HEK293 (cell line): ENCODE measurements at regions not wholly inside any gene's neighbourhood (a gene's known extent, or its start where the extent isn't known, plus 50 kb on each side); places are given as distances from the start of the nearest gene placed in this dataset.
A peak's percentile ranks its signal among the peaks of the same experiment; 100 is the strongest.

ENCODE experiments used
- AEBP2 ChIP-seq: fragments of 450-650 bp; formaldehyde crosslinking; IDR thresholded peaks from 2 replicates; pipeline ENCODE4 v1.5.1; 2016; ENCODE audit warnings: missing biosample characterization, missing genetic modification characterization, borderline replicate concordance
- ATF2 ChIP-seq: fragments of 450-650 bp; formaldehyde crosslinking; IDR thresholded peaks from 2 replicates; pipeline ENCODE4 v1.5.1; 2016; ENCODE audit warnings: missing biosample characterization, missing genetic modification characterization, low read depth
- CTCF ChIP-seq: fragments of 450-650 bp; formaldehyde crosslinking; IDR thresholded peaks from 2 replicates; pipeline ENCODE4 v1.5.1; 2016; ENCODE audit warnings: missing biosample characterization, missing genetic modification characterization
- GLI4 ChIP-seq: fragments of 450-650 bp; formaldehyde crosslinking; IDR thresholded peaks from 2 replicates; pipeline ENCODE4 v1.5.1; 2016; ENCODE audit warnings: missing biosample characterization, missing genetic modification characterization
- KLF17 ChIP-seq: fragments of 450-650 bp; formaldehyde crosslinking; IDR thresholded peaks from 2 replicates; pipeline ENCODE4 v1.5.1; 2016; ENCODE audit warnings: missing biosample characterization, missing genetic modification characterization
- SALL2 ChIP-seq: fragments of 450-650 bp; formaldehyde crosslinking; IDR thresholded peaks from 2 replicates; pipeline ENCODE4 v1.5.0; 2017; ENCODE audit warnings: missing biosample characterization, mild to moderate bottlenecking, missing genetic modification characterization, borderline replicate concordance
- SETDB1 ChIP-seq: IDR thresholded peaks from one replicate; pipeline ENCODE4 v1.6.1; 2017; ENCODE audit warnings: mild to moderate bottlenecking, low read length, moderate library complexity, mixed read lengths; ENCODE audit not compliant: insufficient read length
- SP2 ChIP-seq: fragments of 450-650 bp; formaldehyde crosslinking; IDR thresholded peaks from 2 replicates; pipeline ENCODE4 v1.5.1; 2016; ENCODE audit warnings: missing biosample characterization, missing genetic modification characterization
- ZBTB1 ChIP-seq: fragments of 450-650 bp; formaldehyde crosslinking; IDR thresholded peaks from 2 replicates; pipeline ENCODE4 v1.5.1; 2016; ENCODE audit warnings: missing biosample characterization, missing genetic modification characterization
- ZBTB10 ChIP-seq: fragments of 450-650 bp; formaldehyde crosslinking; IDR thresholded peaks from 2 replicates; pipeline ENCODE4 v1.5.1; 2016; ENCODE audit warnings: missing biosample characterization, missing genetic modification characterization
- ZFP41 ChIP-seq: fragments of 450-650 bp; formaldehyde crosslinking; IDR thresholded peaks from 2 replicates; pipeline ENCODE4 v1.5.1; 2016; ENCODE audit warnings: missing biosample characterization, missing genetic modification characterization, borderline replicate concordance
- ZIC2 ChIP-seq: fragments of 450-650 bp; formaldehyde crosslinking; IDR thresholded peaks from 2 replicates; pipeline ENCODE4 v1.5.1; 2016; ENCODE audit warnings: missing biosample characterization, missing genetic modification characterization
- ZNF239 ChIP-seq: fragments of 450-650 bp; formaldehyde crosslinking; IDR thresholded peaks from 2 replicates; pipeline ENCODE4 v1.5.1; 2016; ENCODE audit warnings: missing biosample characterization, missing genetic modification characterization
- ZNF324 ChIP-seq: fragments of 450-650 bp; formaldehyde crosslinking; IDR thresholded peaks from 2 replicates; pipeline ENCODE4 v1.5.1; 2016; ENCODE audit warnings: missing biosample characterization, missing genetic modification characterization
- ZNF350 ChIP-seq: fragments of 450-650 bp; formaldehyde crosslinking; IDR thresholded peaks from 2 replicates; pipeline ENCODE4 v1.5.0; 2017; ENCODE audit warnings: missing biosample characterization, mild to moderate bottlenecking, missing genetic modification characterization
- ZNF362 ChIP-seq: fragments of 450-650 bp; formaldehyde crosslinking; IDR thresholded peaks from 2 replicates; pipeline ENCODE4 v1.5.1; 2016; ENCODE audit warnings: missing biosample characterization, missing genetic modification characterization
- ZNF366 ChIP-seq: fragments of 450-650 bp; formaldehyde crosslinking; conservative IDR thresholded peaks from 2 replicates; pipeline ENCODE4 v1.5.1; 2016; ENCODE audit warnings: missing biosample characterization, missing genetic modification characterization
- ZNF37A ChIP-seq: fragments of 450-650 bp; IDR thresholded peaks from 2 replicates; pipeline ENCODE4 v1.5.1; 2018; ENCODE audit warnings: missing biosample characterization, missing genetic modification characterization
- ZNF404 ChIP-seq: fragments of 450-650 bp; formaldehyde crosslinking; IDR thresholded peaks from 2 replicates; pipeline ENCODE4 v1.5.1; 2017; ENCODE audit warnings: missing biosample characterization, missing genetic modification characterization
- ZNF416 ChIP-seq: fragments of 450-650 bp; formaldehyde crosslinking; IDR thresholded peaks from 2 replicates; pipeline ENCODE4 v1.5.1; 2016; ENCODE audit warnings: missing biosample characterization, missing genetic modification characterization
- ZNF449 ChIP-seq: fragments of 450-650 bp; formaldehyde crosslinking; IDR thresholded peaks from 2 replicates; pipeline ENCODE4 v1.5.1; 2017; ENCODE audit warnings: missing biosample characterization, mild to moderate bottlenecking, missing genetic modification characterization, moderate library complexity
- ZNF555 ChIP-seq: fragments of 450-650 bp; formaldehyde crosslinking; conservative IDR thresholded peaks from 2 replicates; pipeline ENCODE4 v1.5.1; 2017; ENCODE audit warnings: missing biosample characterization, mild to moderate bottlenecking, missing genetic modification characterization, inconsistent platforms
- ZNF626 ChIP-seq: fragments of 450-650 bp; sonication (Bioruptor Pico); formaldehyde crosslinking; IDR thresholded peaks from 2 replicates; pipeline ENCODE4 v1.5.1; 2018; ENCODE audit warnings: missing biosample characterization, missing genetic modification characterization, inconsistent platforms
- ZNF785 ChIP-seq: fragments of 450-650 bp; formaldehyde crosslinking; IDR thresholded peaks from 2 replicates; pipeline ENCODE4 v1.5.1; 2016; ENCODE audit warnings: missing biosample characterization, missing genetic modification characterization
- ZSCAN18 ChIP-seq: fragments of 450-650 bp; formaldehyde crosslinking; IDR thresholded peaks from 2 replicates; pipeline ENCODE4 v1.5.1; 2016; ENCODE audit warnings: missing biosample characterization, missing genetic modification characterization

- TF ChIP-seq AEBP2 (no peak), ZNF37A (tag by site-specific recombination) (no peak), SP2 (tag by site-specific recombination) (peak; percentile 61), ZNF626 (tag by site-specific recombination) (no peak), ZNF362 (tag by site-specific recombination) (no peak), KLF17 (tag by site-specific recombination) (no peak), ZFP41 (tag by site-specific recombination) (no peak), ZNF555 (tag by site-specific recombination) (no peak), ZIC2 (tag by site-specific recombination) (peak; percentile 60), CTCF (tag by site-specific recombination) (no peak), ZNF350 (tag by site-specific recombination) (no peak), GLI4 (tag by site-specific recombination) (no peak), ZNF239 (tag by site-specific recombination) (no peak), ZBTB10 (tag by site-specific recombination) (no peak), ZBTB1 (tag by site-specific recombination) (no peak), ZNF416 (tag by site-specific recombination) (no peak), SALL2 (no peak), ZNF404 (tag by site-specific recombination) (no peak), SETDB1 (no peak), ZNF366 (tag by site-specific recombination) (no peak), ZNF449 (tag by site-specific recombination) (no peak), ATF2 (tag by site-specific recombination) (no peak), ZSCAN18 (tag by site-specific recombination) (no peak), ZNF785 (tag by site-specific recombination) (no peak), ZNF324 (tag by site-specific recombination) (no peak)
Measured at GRCh38 chr10:21372651-21373410, 152.7 kb downstream of the SKIDA1 start (continued).
